ENCODE measurements at regions not wholly inside any gene's neighbourhood (a gene's known extent, or its start where the extent isn't known, plus 50 kb on each side); places are given as distances from the start of the nearest gene placed in this dataset.

- no peak for DNase-seq
Measured at GRCh38 chr7:80403686-80404241, 108.1 kb downstream of the GNAT3 start.

DNA sequence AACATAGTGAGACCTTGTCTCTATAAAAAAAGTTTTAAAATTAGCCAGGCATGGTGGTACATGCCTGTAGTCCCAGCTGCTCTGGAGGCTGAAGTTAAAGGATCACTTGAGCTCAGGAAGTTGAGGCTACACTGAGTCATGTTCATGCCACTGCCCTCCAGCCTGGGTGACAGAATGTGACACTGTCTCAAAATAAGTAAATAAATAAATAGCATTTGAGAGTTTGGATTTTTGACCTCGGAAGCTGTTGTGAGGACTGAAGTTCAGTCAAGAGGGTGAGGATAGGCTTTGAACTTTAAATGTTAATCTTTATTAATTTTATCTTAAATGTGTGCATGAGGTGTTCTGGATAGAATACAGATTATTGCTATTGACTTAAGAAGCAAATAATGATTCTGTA is 110.2 kb downstream of the GNAT3 start:
- peak; percentile 57 for DNase-seq

GRCh38 chr7:80393786-80394185 is 118.1 kb downstream of the GNAT3 start:
- peak; percentile 90 for DNase-seq

- DNase-seq, result peak; percentile 75
Measured at GRCh38 chr7:80392229-80393169, 119.4 kb downstream of the GNAT3 start.

DNA sequence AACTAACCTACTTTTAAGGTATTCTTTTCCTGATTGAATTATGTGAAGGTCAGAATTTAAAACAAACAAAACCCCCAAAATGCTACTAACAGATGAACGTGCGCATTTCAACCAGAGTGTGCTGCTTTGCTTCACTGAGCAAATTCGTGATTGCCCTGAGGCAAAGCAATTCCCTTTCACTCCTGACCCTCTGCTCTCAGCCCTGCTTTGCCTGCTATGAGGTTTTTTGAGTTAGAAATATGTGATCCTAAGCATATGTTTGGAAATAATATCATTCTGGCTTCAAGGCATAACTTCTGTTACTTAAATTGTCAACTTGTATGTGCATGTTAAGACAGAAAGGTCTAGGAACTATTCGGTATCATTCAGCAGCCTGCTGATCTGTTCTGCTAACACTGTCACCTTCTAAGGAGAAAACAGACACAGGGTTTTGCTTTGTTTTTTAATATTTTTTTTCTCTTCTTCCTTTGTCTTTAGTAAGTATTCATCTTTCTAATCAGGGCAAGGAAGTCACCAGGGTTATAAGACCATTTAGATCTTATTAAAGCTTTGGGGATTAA is 124.2 kb downstream of the GNAT3 start:
- DNase-seq, result no peak

GRCh38 chr7:80386686-80387085 is 125.2 kb downstream of the GNAT3 start:
- no peak for DNase-seq

GRCh38 chr7:80385508-80385907 is 126.4 kb downstream of the GNAT3 start:
- peak; percentile 18 for DNase-seq

DNA sequence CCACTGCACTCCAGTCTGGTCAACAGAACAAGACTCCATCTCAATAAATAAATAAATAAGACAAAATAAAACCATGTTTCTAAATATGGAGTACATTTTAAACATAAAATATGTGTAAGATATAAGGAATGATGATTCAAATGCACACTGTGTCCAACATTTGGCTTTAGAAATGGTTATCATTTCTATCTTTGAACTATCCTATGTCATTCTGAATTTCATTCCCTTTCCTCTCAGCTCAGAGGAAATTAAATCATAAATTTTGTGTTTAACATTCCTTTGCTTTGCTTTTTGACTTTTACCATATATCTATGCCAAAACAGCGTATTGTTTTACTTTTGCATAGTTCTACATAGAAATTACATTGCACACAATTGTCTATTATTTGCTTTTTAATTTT is 130.9 kb downstream of the GNAT3 start:
- no peak for DNase-seq

DNA sequence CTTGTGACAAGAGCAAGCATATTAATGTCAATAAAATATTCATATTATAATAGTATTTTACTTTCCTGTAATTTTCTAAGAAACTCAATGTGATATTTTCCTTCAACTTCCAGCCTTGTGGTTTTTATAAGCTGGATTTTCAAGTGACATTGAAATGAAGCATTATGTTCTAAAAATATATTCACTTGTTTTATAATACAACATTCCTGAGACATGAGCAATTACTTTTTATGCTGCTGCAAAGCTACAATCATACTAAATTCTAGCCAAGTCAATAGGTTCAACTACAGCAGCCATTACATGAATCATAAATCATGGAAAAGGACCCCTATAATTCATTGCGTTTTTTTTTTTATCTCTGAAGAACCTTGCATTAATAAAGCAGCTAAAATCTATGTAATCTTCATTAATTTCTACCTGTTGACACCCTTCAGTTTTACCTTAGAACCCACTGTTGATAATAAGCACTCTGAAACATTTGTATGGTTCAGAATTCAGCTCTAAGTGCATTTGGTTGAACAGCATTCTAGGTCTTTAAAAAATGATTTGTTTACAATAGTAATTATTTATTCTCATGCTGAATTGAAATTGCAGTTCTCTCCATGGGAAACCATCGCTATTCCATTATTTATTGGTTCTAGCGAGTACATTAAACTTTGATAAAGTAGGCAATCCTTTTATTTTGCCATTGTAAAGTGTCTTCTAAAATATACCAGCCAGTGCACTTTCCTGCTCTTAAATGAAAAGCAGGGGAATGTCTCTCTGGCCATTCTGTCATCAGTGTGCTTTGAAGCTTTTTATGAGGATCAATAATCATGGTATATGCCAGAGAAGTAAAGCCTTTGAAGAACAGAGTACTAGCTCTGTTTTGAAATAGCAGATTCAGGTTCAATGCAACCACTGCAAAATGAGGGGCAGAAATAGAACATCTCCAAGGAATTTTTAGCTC is 132.6 kb downstream of the GNAT3 start:
- no peak for DNase-seq

- no peak for DNase-seq
Measured at GRCh38 chr7:80374321-80374720, 137.5 kb downstream of the GNAT3 start.

DNA sequence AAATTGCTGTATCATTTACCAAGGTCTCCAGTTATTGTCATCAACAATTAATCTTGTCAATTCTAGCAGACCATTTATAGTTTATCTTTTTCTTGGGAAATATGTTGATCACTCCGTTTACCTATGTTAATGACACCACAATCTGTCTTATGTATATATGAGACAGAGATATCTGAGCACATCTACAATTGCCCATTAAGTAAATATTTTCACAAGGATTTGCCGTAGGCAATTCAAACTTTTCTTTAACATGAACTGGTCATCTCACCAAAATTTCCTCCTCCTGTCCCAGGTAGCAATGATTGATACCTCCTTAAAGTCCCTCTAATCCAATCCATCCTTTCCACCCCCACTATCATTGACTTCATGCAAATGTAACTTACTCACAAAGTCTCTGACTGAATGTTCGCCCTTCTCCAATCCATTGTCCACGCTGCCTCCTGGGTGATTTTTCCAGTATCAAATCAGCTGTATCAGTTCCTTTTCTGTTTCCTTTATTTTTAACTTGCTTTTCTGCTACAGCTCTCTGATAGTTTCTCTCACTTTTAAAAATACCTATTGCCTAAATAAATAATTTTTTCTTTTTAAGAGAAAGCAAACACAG is 138.3 kb downstream of the GNAT3 start:
- DNase-seq, result peak; percentile 42

- DNase-seq, result no peak
Measured at GRCh38 chr7:80372415-80372814, 139.4 kb downstream of the GNAT3 start.

DNA sequence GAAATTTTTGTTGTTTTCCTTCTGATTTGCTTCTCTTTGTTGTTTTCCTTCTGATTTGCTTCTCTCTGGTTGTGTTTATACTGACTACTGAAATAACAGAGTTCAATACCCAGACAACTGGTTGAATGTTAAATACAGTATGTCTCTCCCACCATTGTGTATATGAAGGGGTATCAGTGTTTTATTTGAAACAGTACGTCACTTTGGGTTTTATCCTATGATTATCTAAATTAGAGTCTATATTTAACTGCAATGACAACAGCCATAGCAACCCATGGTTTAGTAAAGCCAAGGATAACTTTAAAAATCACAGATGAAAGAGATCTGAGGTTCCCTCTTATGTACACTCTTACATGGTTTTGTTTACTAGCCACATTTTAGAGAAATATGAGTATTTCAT is 141.3 kb downstream of the GNAT3 start:
- peak; percentile 14 for DNase-seq

GRCh38 chr7:80369321-80369720 is 142.5 kb downstream of the GNAT3 start:
- no peak for DNase-seq

DNA sequence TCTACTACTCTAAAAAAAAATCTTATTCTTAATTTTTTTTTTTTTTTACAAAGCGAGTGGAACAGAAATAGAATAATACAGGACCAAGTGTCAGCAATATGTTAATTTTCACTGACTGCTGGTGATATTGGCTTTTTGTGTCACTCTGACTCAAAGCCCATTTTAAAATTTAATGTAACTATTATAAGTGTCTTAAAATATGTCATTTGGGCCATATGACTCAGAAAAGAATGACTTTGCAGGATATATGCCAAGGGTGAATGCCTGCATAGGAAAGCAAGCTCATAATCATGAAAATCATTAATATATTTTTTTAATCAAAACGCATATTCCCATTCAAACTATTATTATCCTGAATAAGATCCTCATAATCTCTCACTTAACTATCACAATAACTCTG is 149.2 kb downstream of the GNAT3 start:
- DNase-seq, result peak; percentile 14

DNA sequence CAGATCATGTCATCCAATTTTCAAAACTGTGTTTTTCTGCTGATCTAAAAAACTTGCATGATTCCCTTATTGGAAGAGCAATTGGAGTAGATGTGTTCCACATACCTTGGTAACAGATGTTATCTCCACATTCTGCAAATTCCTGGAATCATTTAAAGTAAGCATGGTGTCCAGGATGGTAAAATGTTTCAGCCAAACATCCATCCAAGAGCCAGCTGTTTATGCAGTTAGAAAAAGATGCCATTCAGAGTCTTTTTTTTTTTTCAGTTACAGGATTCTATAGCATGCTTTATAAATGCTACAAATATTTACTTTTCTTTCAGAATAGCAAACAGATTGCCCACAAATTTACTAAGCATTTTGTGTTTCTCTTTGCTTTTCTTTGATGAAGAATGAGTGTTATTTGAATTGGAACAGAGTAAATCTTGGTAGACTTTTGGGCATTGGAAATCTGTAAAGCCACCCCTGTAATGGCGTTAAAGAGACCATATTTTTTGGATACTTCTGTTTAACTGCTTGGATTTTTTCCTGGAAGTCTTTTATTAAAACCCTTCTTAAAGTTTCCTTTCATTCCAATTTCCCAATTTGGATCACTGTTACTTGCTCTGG is 149.8 kb downstream of the GNAT3 start:
- DNase-seq, result peak; percentile 62

- no peak for DNase-seq
Measured at GRCh38 chr7:80359476-80359875, 152.4 kb downstream of the GNAT3 start.

GRCh38 chr7:80359029-80359428 is 152.8 kb downstream of the GNAT3 start:
- no peak for DNase-seq

DNA sequence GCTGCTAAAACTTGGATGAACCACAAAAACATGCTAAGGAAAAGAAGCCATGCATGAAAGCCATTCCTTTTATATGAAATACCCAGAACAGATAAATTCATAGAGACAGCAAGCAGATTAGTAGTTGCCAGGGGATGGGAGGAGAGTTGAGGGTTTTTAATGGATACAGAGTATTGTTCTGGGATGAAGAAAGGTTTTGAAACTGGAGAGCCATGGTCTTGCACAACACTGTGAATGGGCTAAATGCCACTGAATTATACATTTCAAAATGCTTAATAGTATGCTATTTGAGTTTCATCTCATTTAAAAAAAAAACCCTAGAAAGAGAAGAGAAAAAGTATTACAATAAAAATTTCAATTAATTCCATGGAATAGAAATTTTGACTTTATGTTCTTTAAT is 154.3 kb downstream of the GNAT3 start:
- DNase-seq, result no peak

DNA sequence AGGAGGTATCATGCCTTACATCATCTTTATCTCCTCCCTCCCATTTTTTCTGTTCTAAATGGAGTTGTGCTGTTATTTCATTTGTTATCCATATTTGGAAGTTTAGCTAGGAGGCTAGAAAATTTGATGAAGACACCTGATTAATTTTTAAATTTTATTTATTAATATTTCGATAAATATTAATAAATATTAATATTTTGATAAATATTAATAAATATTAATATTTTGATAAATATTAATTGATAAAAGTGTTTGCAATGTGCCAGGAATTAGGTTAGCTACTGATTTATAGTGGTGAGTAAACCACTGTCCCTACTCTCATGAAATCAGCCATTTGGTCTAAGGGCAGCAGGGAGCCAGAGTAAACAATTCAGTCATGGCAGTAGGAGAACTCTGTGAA is 161.4 kb downstream of the GNAT3 start:
- no peak for DNase-seq

- no peak for DNase-seq
Measured at GRCh38 chr7:80348223-80348622, 163.6 kb downstream of the GNAT3 start.

DNA sequence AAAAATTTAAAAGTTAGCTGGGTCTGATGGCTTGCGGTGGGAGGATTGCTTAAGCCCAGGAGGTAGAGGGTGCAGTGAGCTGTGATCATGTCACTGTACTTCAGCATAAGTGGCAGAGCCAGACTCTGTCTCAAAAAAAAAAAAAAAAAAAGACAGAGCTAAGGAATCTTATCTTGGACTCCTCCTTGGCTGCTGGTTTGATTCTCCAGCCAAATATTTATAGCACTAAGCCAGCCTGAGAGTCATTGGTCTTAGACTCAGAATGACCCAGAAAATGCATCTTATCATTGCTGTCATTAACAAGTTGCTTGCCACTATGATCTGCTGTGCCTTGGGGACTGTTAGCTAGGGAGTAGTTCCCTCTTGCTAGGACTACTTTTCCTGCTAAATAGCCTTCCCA is 164.7 kb downstream of the GNAT3 start:
- DNase-seq, result no peak
